HL-60 (cell line): ENCODE measurements at regions not wholly inside any gene's neighbourhood (a gene's known extent, or its start where the extent isn't known, plus 50 kb on each side); places are given as distances from the start of the nearest gene placed in this dataset.
A peak's percentile ranks its signal among the peaks of the same experiment; 100 is the strongest.

Experiments
- DNase-seq, 2 experiments: peaks; one replicate each; pipeline ENCODE4 v3.0.0-alpha.2; 2010 to 2020; ENCODE audit warnings: low read depth in 1 of 2, low spot score in 1 of 2
- H3K27ac ChIP-seq: fragments of 250-450 bp; sonication (Bioruptor Pico); replicated peaks from 2 replicates; pipeline ENCODE4 v1.5.1; 2020; ENCODE audit warnings: mild to moderate bottlenecking, moderate library complexity
- H3K27me3 ChIP-seq: fragments of 250-450 bp; sonication (Bioruptor Pico); 2 replicates; pipeline ENCODE4 v1.5.1; 2021; ENCODE audit warnings: mild to moderate bottlenecking, moderate library complexity; ENCODE audit not compliant: insufficient read depth, poor library complexity, severe bottlenecking
- H3K4me3 ChIP-seq: replicated peaks from 2 replicates; pipeline ENCODE4 v1.5.1; 2011; ENCODE audit warnings: mild to moderate bottlenecking, control low read depth, low read length; ENCODE audit not compliant: insufficient read depth
- CTCF ChIP-seq: IDR thresholded peaks from one replicate; pipeline ENCODE4 v1.5.1; 2011; ENCODE audit warnings: low read length, control low read depth, inconsistent platforms; ENCODE audit not compliant: insufficient read depth
- GABPA ChIP-seq: IDR thresholded peaks from 2 replicates; pipeline ENCODE4 v1.6.1; 2012; ENCODE audit warnings: low read depth
- POLR2AphosphoS5 ChIP-seq: IDR thresholded peaks from 2 replicates; pipeline ENCODE4 v1.6.1; 2012; ENCODE audit warnings: low read depth
- REST ChIP-seq: IDR thresholded peaks from 2 replicates; pipeline ENCODE4 v1.6.1; 2012; ENCODE audit warnings: low read depth; ENCODE audit not compliant: insufficient replicate concordance
- SPI1 ChIP-seq: IDR thresholded peaks from 2 replicates; pipeline ENCODE4 v1.6.1; 2012; ENCODE audit warnings: low read depth, mild to moderate bottlenecking, borderline replicate concordance

GRCh38 chr10:108783897-108784296, 1139.4 kb downstream of the XPNPEP1 start:
- Histone ChIP-seq H3K27me3 (no peaks in the 10 kb centered on the region), H3K4me3 (no peak overlapping the region), H3K27ac (no peak overlapping the region)
- no peak for TF ChIP-seq GABPA
- no peak for TF ChIP-seq POLR2AphosphoS5
- TF ChIP-seq CTCF = peak; percentile 32
- TF ChIP-seq SPI1 = no peak
- TF ChIP-seq REST = no peak
- DNase-seq = peak; percentile 15 to 54

DNA sequence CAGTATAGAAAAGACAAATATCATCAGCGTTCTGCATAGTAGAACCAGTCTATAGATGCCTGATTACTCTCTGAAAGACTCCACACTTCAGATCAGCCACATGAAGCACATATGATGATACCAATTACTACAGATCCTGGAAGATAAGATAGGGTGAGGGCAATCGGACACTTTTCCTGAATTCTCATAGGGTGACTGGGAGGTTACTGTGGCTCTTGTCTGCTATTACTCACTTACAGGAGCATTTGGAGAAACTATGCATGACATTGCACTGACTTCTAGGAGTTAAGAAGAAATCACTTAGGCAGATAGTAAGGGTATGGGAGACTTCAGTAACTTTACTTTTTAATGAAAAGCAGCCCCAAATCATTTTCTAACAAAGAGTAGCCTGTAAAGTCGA, 1140.9 kb downstream of the XPNPEP1 start:
- Histone ChIP-seq H3K4me3 (no peak overlapping the region), H3K27ac (no peak overlapping the region), H3K27me3 (no peaks in the 10 kb centered on the region)
- no peak for TF ChIP-seq GABPA
- TF ChIP-seq CTCF = no peak
- no peak for TF ChIP-seq SPI1
- no peak for TF ChIP-seq POLR2AphosphoS5
- TF ChIP-seq REST = no peak
- DNase-seq = no peak

- TF ChIP-seq REST = no peak
- TF ChIP-seq POLR2AphosphoS5 = no peak
- TF ChIP-seq GABPA = no peak
- TF ChIP-seq SPI1 = no peak
- no peak for TF ChIP-seq CTCF
- DNase-seq = no peak
These were observed 1143.8 kb downstream of the XPNPEP1 start for GRCh38 chr10:108779501-108779900.

More at GRCh38 chr10:108779501-108779900, 1143.8 kb downstream of the XPNPEP1 start:
- H3K27me3 ChIP-seq = no peaks in the 10 kb centered on the region
- H3K27ac ChIP-seq = no peak overlapping the region
- H3K4me3 ChIP-seq = no peak overlapping the region
